ENCODE measurements at regions not wholly inside any gene's neighbourhood (a gene's known extent, or its start where the extent isn't known, plus 50 kb on each side); places are given as distances from the start of the nearest gene placed in this dataset.
"Not testable (repeated sequence)": the region's sequence is repeated elsewhere in the genome, so short reads cannot be mapped to it uniquely, and the experiment has no call there.

- TF ChIP-seq POLR2A (IDR thresholded peaks at IDR 0.05) = no peak
- TF ChIP-seq CTCF (IDR thresholded peaks at IDR 0.05) = no peak
- intact Hi-C loops (cut with DNase I; ENCODE audit: low total_unique reads) = no loop called here
Observed at GRCh38 chr5:27130587-27130986, 92.2 kb upstream of the CDH9 start.

GRCh38 chr5:27129926-27130325 lies 91.5 kb upstream of the CDH9 start:
- Histone ChIP-seq H3K4me3 (no peak overlapping the region), H3K4me1 (no peaks in the 10 kb centered on the region), H3K9me3 (no peaks in the 10 kb centered on the region), H3K27me3 (no peaks in the 10 kb centered on the region), H3K36me3 (ENCODE audit: low read depth, missing control alignments) (no peaks in the 10 kb centered on the region), H3K27ac (no peak overlapping the region)
- TF ChIP-seq POLR2A (IDR thresholded peaks at IDR 0.05) = no peak
- no peak for TF ChIP-seq CTCF (IDR thresholded peaks at IDR 0.05)
- intact Hi-C loops (cut with DNase I; ENCODE audit: low total_unique reads) = no loop called here
- DNase-seq = no peak
- WGBS, 2 donors = 90 to 97% methylated on average over 1 of the region's 1 CpG

More at GRCh38 chr5:27130587-27130986, 92.2 kb upstream of the CDH9 start:
- 68 to 77% methylated on average over 1 of the region's 1 CpG for WGBS, 2 donors
- H3K4me1 ChIP-seq = no peaks in the 10 kb centered on the region
- H3K27me3 ChIP-seq = no peaks in the 10 kb centered on the region
- no peak overlapping the region for H3K4me3 ChIP-seq
- H3K27ac ChIP-seq = no peak overlapping the region
- no peaks in the 10 kb centered on the region for H3K36me3 ChIP-seq (ENCODE audit: low read depth, missing control alignments)
- DNase-seq = no peak
- no peaks in the 10 kb centered on the region for H3K9me3 ChIP-seq

GRCh38 chr5:27125856-27126255 lies 87.5 kb upstream of the CDH9 start:
- H3K4me3 ChIP-seq = no peak overlapping the region
- H3K27me3 ChIP-seq = no peaks in the 10 kb centered on the region
- TF ChIP-seq POLR2A (IDR thresholded peaks at IDR 0.05) (no peak), CTCF (IDR thresholded peaks at IDR 0.05) (no peak)
- H3K4me1 ChIP-seq = no peaks in the 10 kb centered on the region
- H3K27ac ChIP-seq = no peak overlapping the region
- H3K9me3 ChIP-seq = no peaks in the 10 kb centered on the region
- H3K36me3 ChIP-seq (ENCODE audit: low read depth, missing control alignments) = no peaks in the 10 kb centered on the region
- DNase-seq = no peak
- intact Hi-C loops (cut with DNase I; ENCODE audit: low total_unique reads) = no loop called here
- WGBS, 2 donors = 87 to 88% methylated on average over 2 of the region's 2 CpGs

GRCh38 chr5:27124590-27124989 lies 86.2 kb upstream of the CDH9 start:
- no peak for TF ChIP-seq POLR2A (IDR thresholded peaks at IDR 0.05)
- TF ChIP-seq CTCF (IDR thresholded peaks at IDR 0.05) = peak in 1 of 3 experiments; percentile 22
- peak; percentile 34 for DNase-seq
- Histone ChIP-seq H3K27me3 (no peaks in the 10 kb centered on the region), H3K36me3 (ENCODE audit: low read depth, missing control alignments) (no peaks in the 10 kb centered on the region), H3K27ac (no peak overlapping the region), H3K9me3 (no peaks in the 10 kb centered on the region), H3K4me3 (no peak overlapping the region), H3K4me1 (no peaks in the 10 kb centered on the region)
- WGBS, 2 donors = 42 to 46% methylated on average over 3 of the region's 3 CpGs
- intact Hi-C loops (cut with DNase I; ENCODE audit: low total_unique reads) = no loop called here

- WGBS, 2 donors = 73 to 84% methylated on average over 3 to 37 of the region's 38 CpGs
- H3K27ac ChIP-seq; H3K27me3 ChIP-seq; H3K4me1 ChIP-seq; intact Hi-C loops (cut with DNase I; ENCODE audit: low total_unique reads); DNase-seq; H3K9me3 ChIP-seq; H3K36me3 ChIP-seq (ENCODE audit: low read depth, missing control alignments): not testable (repeated sequence)
- H3K4me3 ChIP-seq = peak overlapping the region; percentile 4 to 50
Observed at GRCh38 chr5:27119736-27120321, 81.4 kb upstream of the CDH9 start.

Measured in testis (tissue), 2 donors.